SK-N-SH (cell line): ENCODE measurements at regions not wholly inside any gene's neighbourhood (a gene's known extent, or its start where the extent isn't known, plus 50 kb on each side); places are given as distances from the start of the nearest gene placed in this dataset.

Source experiments
- CTCF ChIA-PET: fragments of 300-600, 350-600 bp; formaldehyde crosslinking; extraction: SDS; loops from one replicate; lab custom pipeline; 2021; lab: Yijun Ruan, JAX
- POLR2A ChIA-PET: fragments of 350-600 bp; sonication (Branson Sonifier 250); formaldehyde crosslinking; extraction: SDS; loops from one replicate; lab custom pipeline; 2020; ENCODE audit warnings: antibody characterized with exemption, inconsistent platforms; lab: Yijun Ruan, JAX
- DNase-seq: peaks from one replicate; pipeline ENCODE4 v3.0.0; 2012
- H2AFZ ChIP-seq: fragments of 200-600 bp; sonication (generic); 2 replicates; pipeline ENCODE4 v1.8.1; 2016; ENCODE audit warnings: antibody characterized with exemption, mild to moderate bottlenecking, low read depth
- H3F3A ChIP-seq: fragments of 200-600 bp; sonication (generic); replicated peaks from 2 replicates; pipeline ENCODE3; 2016; ENCODE audit warnings: antibody characterized with exemption, mild to moderate bottlenecking; ENCODE audit not compliant: insufficient read depth
- H3K27ac ChIP-seq, 2 experiments: fragments of 200-500 bp in 1 of 2; fragments of 200-600 bp in 1 of 2; sonication (Bioruptor generic) in 1 of 2; sonication (generic), shearing (Covaris generic) in 1 of 2; 2 replicates each; pipeline versions ENCODE4 v1.5.1 to v1.6.1; 2014 to 2016; ENCODE audit warnings: low read depth in 2 of 2, inconsistent platforms in 1 of 2, low read length in 1 of 2, mild to moderate bottlenecking in 1 of 2, mixed read lengths in 1 of 2
- H3K27me3 ChIP-seq: fragments of 200-600 bp; sonication (generic), shearing (Covaris generic); 2 replicates; pipeline ENCODE4 v1.6.1; 2016; ENCODE audit warnings: mixed run types; ENCODE audit not compliant: insufficient read depth
- H3K36me3 ChIP-seq, 2 experiments: fragments of 200-500 bp in 1 of 2; fragments of 200-600 bp in 1 of 2; sonication (Bioruptor generic) in 1 of 2; sonication (generic) in 1 of 2; replicated peaks in 1 of 2; 2 replicates each; pipeline versions ENCODE3 to v1.5.1; 2014 to 2016; ENCODE audit warnings: low read length in 1 of 2, mild to moderate bottlenecking in 1 of 2; ENCODE audit not compliant: insufficient read depth in 2 of 2, control insufficient read depth in 1 of 2
- H3K4me1 ChIP-seq, 2 experiments: fragments of 200-500 bp in 1 of 2; fragments of 200-600 bp in 1 of 2; sonication (Bioruptor generic) in 1 of 2; sonication (generic), shearing (Covaris generic) in 1 of 2; 2 replicates each; pipeline versions ENCODE4 v1.5.1 to v1.6.1; 2014 to 2016; ENCODE audit warnings: low read depth in 1 of 2, low read length in 1 of 2, mixed run types in 1 of 2; ENCODE audit not compliant: insufficient read depth in 2 of 2, control insufficient read depth in 1 of 2
- H3K4me2 ChIP-seq: fragments of 200-600 bp; sonication (generic), shearing (Covaris generic); 2 replicates; pipeline ENCODE4 v1.6.1; 2017; ENCODE audit warnings: mixed run types
- H3K4me3 ChIP-seq, 2 experiments: fragments of 200-500 bp in 1 of 2; fragments of 200-600 bp in 1 of 2; sonication (Bioruptor generic) in 1 of 2; sonication (generic), shearing (Covaris generic) in 1 of 2; 2 replicates each; pipeline versions ENCODE4 v1.5.1 to v1.8.1; 2014 to 2016; ENCODE audit warnings: low read depth in 2 of 2, inconsistent platforms in 1 of 2, low read length in 1 of 2, mild to moderate bottlenecking in 1 of 2, mixed read lengths in 1 of 2, moderate library complexity in 1 of 2
- H3K79me2 ChIP-seq: fragments of 200-600 bp; sonication (generic); 2 replicates; pipeline ENCODE4 v1.8.1; 2017; ENCODE audit warnings: mild to moderate bottlenecking; ENCODE audit not compliant: insufficient read depth
- H3K9ac ChIP-seq: fragments of 200-600 bp; sonication (generic); 2 replicates; pipeline ENCODE4 v1.6.1; 2017; ENCODE audit warnings: mixed run types
- H3K9me2 ChIP-seq: fragments of 200-600 bp; sonication (generic); 2 replicates; pipeline ENCODE4 v1.6.1; 2017; ENCODE audit warnings: mixed run types
- H3K9me3 ChIP-seq: fragments of 200-600 bp; sonication (generic); 2 replicates; pipeline ENCODE4 v1.6.1; 2017; ENCODE audit warnings: mixed run types, mild to moderate bottlenecking, moderate library complexity
- H4K20me1 ChIP-seq: fragments of 200-600 bp; sonication (generic); 2 replicates; pipeline ENCODE4 v1.6.1; 2017; ENCODE audit warnings: mild to moderate bottlenecking, mixed run types; ENCODE audit not compliant: insufficient read depth
- CHD2 ChIP-seq: fragments of 150-350 bp; IDR thresholded peaks from 2 replicates; pipeline ENCODE4 v1.6.1; 2018; ENCODE audit warnings: low read length; ENCODE audit not compliant: partially characterized antibody
- ELF1 ChIP-seq: IDR thresholded peaks from 2 replicates; pipeline ENCODE4 v1.4.0; 2012
- FOSL2 ChIP-seq: IDR thresholded peaks from 2 replicates; pipeline ENCODE4 v1.4.0; 2012; ENCODE audit warnings: low read depth, mild to moderate bottlenecking, moderate library complexity, borderline replicate concordance
- JUND ChIP-seq: IDR thresholded peaks from 2 replicates; pipeline ENCODE4 v1.4.0; 2012
- POLR2AphosphoS5 ChIP-seq: IDR thresholded peaks from 2 replicates; pipeline ENCODE4 v1.6.1; 2012; ENCODE audit warnings: low read depth, low read length
- RAD21 ChIP-seq: IDR thresholded peaks from 2 replicates; pipeline ENCODE4 v1.6.1; 2012; ENCODE audit warnings: mild to moderate bottlenecking, low read length
- RCOR1 ChIP-seq: fragments of 150-350 bp; IDR thresholded peaks from 2 replicates; pipeline ENCODE4 v1.6.1; 2017; ENCODE audit warnings: antibody characterized with exemption, low read length
- RFX5 ChIP-seq: IDR thresholded peaks from 2 replicates; pipeline ENCODE4 v1.6.1; 2012; ENCODE audit warnings: mild to moderate bottlenecking, improper control_type of control experiment, low read length
- RXRA ChIP-seq: IDR thresholded peaks from 2 replicates; pipeline ENCODE4 v1.4.0; 2012; ENCODE audit warnings: low read depth, mild to moderate bottlenecking, borderline replicate concordance
- TAF1 ChIP-seq: IDR thresholded peaks from 2 replicates; pipeline ENCODE4 v1.6.1; 2012; ENCODE audit warnings: low read depth, mild to moderate bottlenecking, low read length, moderate library complexity, borderline replicate concordance
- TCF12 ChIP-seq: IDR thresholded peaks from 2 replicates; pipeline ENCODE4 v1.4.0; 2012
- USF1 ChIP-seq: IDR thresholded peaks from 2 replicates; pipeline ENCODE4 v1.4.0; 2012; ENCODE audit warnings: low read depth, borderline replicate concordance
- YY1 ChIP-seq: IDR thresholded peaks from 2 replicates; pipeline ENCODE4 v1.4.0; 2012; ENCODE audit warnings: low read depth, mild to moderate bottlenecking
- WGBS: methylation state at CpG from one replicate; pipeline ENCODE4 v1.1.6; 2017; ENCODE audit warnings: low lambda C conversion rate; 5-methylcytosine and 5-hydroxymethylcytosine counted together
- TF ChIP-seq, protein P1 (sequence below): IDR thresholded peaks from 2 replicates; pipeline ENCODE4 v1.6.1; 2012; ENCODE audit warnings: mild to moderate bottlenecking, low read depth, low read length, moderate library complexity
- TF ChIP-seq, protein P2 (sequence below): fragments of 150-350 bp; IDR thresholded peaks from 2 replicates; pipeline ENCODE4 v1.6.1; 2016; ENCODE audit warnings: mild to moderate bottlenecking, low read depth, low read length
- TF ChIP-seq, protein P3 (sequence below): fragments of 200-600 bp; sonication (generic); IDR thresholded peaks from 2 replicates; pipeline ENCODE4 v1.6.1; 2017; ENCODE audit warnings: antibody characterized with exemption, mild to moderate bottlenecking, moderate library complexity
- TF ChIP-seq, protein P4 (sequence below): IDR thresholded peaks from 2 replicates; pipeline ENCODE4 v1.4.0; 2012; ENCODE audit warnings: low read depth, borderline replicate concordance

GRCh38 chr2:122980671-122981070 is 1044.4 kb upstream of the CNTNAP5 start:
- DNase-seq: no peak
- no peak overlapping the region for H3K4me2 ChIP-seq
- no peaks in the 10 kb centered on the region for H4K20me1 ChIP-seq
- no peak overlapping the region for H3K9ac ChIP-seq
- 55% methylated on average over 5 of the region's 5 CpGs for WGBS
- TF ChIP-seq ELF1: no peak
- no peak for TF ChIP-seq FOSL2
- TF ChIP-seq, protein P1, sequence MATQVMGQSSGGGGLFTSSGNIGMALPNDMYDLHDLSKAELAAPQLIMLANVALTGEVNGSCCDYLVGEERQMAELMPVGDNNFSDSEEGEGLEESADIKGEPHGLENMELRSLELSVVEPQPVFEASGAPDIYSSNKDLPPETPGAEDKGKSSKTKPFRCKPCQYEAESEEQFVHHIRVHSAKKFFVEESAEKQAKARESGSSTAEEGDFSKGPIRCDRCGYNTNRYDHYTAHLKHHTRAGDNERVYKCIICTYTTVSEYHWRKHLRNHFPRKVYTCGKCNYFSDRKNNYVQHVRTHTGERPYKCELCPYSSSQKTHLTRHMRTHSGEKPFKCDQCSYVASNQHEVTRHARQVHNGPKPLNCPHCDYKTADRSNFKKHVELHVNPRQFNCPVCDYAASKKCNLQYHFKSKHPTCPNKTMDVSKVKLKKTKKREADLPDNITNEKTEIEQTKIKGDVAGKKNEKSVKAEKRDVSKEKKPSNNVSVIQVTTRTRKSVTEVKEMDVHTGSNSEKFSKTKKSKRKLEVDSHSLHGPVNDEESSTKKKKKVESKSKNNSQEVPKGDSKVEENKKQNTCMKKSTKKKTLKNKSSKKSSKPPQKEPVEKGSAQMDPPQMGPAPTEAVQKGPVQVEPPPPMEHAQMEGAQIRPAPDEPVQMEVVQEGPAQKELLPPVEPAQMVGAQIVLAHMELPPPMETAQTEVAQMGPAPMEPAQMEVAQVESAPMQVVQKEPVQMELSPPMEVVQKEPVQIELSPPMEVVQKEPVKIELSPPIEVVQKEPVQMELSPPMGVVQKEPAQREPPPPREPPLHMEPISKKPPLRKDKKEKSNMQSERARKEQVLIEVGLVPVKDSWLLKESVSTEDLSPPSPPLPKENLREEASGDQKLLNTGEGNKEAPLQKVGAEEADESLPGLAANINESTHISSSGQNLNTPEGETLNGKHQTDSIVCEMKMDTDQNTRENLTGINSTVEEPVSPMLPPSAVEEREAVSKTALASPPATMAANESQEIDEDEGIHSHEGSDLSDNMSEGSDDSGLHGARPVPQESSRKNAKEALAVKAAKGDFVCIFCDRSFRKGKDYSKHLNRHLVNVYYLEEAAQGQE: no peak
- TF ChIP-seq, protein P2, sequence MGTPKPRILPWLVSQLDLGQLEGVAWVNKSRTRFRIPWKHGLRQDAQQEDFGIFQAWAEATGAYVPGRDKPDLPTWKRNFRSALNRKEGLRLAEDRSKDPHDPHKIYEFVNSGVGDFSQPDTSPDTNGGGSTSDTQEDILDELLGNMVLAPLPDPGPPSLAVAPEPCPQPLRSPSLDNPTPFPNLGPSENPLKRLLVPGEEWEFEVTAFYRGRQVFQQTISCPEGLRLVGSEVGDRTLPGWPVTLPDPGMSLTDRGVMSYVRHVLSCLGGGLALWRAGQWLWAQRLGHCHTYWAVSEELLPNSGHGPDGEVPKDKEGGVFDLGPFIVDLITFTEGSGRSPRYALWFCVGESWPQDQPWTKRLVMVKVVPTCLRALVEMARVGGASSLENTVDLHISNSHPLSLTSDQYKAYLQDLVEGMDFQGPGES: no peak
- TF ChIP-seq JUND: no peak
- no peak for TF ChIP-seq TCF12
- no peak for TF ChIP-seq POLR2AphosphoS5
- no peak for TF ChIP-seq TAF1
- TF ChIP-seq CHD2: no peak
- TF ChIP-seq RCOR1: no peak
- TF ChIP-seq USF1: no peak
- TF ChIP-seq, protein P3, sequence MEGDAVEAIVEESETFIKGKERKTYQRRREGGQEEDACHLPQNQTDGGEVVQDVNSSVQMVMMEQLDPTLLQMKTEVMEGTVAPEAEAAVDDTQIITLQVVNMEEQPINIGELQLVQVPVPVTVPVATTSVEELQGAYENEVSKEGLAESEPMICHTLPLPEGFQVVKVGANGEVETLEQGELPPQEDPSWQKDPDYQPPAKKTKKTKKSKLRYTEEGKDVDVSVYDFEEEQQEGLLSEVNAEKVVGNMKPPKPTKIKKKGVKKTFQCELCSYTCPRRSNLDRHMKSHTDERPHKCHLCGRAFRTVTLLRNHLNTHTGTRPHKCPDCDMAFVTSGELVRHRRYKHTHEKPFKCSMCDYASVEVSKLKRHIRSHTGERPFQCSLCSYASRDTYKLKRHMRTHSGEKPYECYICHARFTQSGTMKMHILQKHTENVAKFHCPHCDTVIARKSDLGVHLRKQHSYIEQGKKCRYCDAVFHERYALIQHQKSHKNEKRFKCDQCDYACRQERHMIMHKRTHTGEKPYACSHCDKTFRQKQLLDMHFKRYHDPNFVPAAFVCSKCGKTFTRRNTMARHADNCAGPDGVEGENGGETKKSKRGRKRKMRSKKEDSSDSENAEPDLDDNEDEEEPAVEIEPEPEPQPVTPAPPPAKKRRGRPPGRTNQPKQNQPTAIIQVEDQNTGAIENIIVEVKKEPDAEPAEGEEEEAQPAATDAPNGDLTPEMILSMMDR: no peak
- no peak for TF ChIP-seq YY1
- TF ChIP-seq RAD21: no peak
- TF ChIP-seq RFX5: no peak
- TF ChIP-seq RXRA: no peak
- TF ChIP-seq, protein P4, sequence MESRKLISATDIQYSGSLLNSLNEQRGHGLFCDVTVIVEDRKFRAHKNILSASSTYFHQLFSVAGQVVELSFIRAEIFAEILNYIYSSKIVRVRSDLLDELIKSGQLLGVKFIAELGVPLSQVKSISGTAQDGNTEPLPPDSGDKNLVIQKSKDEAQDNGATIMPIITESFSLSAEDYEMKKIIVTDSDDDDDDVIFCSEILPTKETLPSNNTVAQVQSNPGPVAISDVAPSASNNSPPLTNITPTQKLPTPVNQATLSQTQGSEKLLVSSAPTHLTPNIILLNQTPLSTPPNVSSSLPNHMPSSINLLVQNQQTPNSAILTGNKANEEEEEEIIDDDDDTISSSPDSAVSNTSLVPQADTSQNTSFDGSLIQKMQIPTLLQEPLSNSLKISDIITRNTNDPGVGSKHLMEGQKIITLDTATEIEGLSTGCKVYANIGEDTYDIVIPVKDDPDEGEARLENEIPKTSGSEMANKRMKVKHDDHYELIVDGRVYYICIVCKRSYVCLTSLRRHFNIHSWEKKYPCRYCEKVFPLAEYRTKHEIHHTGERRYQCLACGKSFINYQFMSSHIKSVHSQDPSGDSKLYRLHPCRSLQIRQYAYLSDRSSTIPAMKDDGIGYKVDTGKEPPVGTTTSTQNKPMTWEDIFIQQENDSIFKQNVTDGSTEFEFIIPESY: no peak
- no peaks in the 10 kb centered on the region for H3K9me2 ChIP-seq
- CTCF ChIA-PET: no interaction called here
- H3K36me3 ChIP-seq: no peaks in the 10 kb centered on the region
- no peaks in the 10 kb centered on the region for H3K9me3 ChIP-seq
- no peak overlapping the region for H2AFZ ChIP-seq
- no peak overlapping the region for H3K4me3 ChIP-seq
- POLR2A ChIA-PET: no interaction called here
- H3F3A ChIP-seq: no peaks in the 10 kb centered on the region
- H3K27me3 ChIP-seq: no peaks in the 10 kb centered on the region
- H3K27ac ChIP-seq: no peak overlapping the region
- H3K79me2 ChIP-seq: no peaks in the 10 kb centered on the region
- no peaks in the 10 kb centered on the region; a peak in 1 of 4 replicates for H3K4me1 ChIP-seq
